RWPE2 (cell line): ENCODE measurements at regions not wholly inside any gene's neighbourhood (a gene's known extent, or its start where the extent isn't known, plus 50 kb on each side); places are given as distances from the start of the nearest gene placed in this dataset.

Experiments used
- ATAC-seq: fragments of 200-7000 bp; cut with Tn5 transposase; 3 replicates; pipeline ENCODE4 v1.9.1; 2021; ENCODE audit warnings: low read depth
- DNase-seq: peaks from one replicate; pipeline ENCODE4 v3.0.0-alpha.2; 2020; ENCODE audit warnings: low spot score
- H3K27ac ChIP-seq: fragments of 450-650 bp; 2 replicates; pipeline ENCODE4 v1.5.1; 2017; ENCODE audit warnings: mild to moderate bottlenecking; ENCODE audit not compliant: poor library complexity, severe bottlenecking
- H3K27me3 ChIP-seq: fragments of 250-450 bp; sonication (Bioruptor Pico); 2 replicates; pipeline ENCODE4 v1.5.1; 2021; ENCODE audit warnings: mild to moderate bottlenecking, moderate library complexity; ENCODE audit not compliant: insufficient read depth, poor library complexity, severe bottlenecking
- H3K36me3 ChIP-seq: fragments of 250-450 bp; sonication (Bioruptor Pico); 2 replicates; pipeline ENCODE4 v1.5.1; 2020; ENCODE audit warnings: low read depth, mild to moderate bottlenecking, moderate library complexity
- H3K4me1 ChIP-seq: fragments of 250-450 bp; sonication (Bioruptor Pico); 2 replicates; pipeline ENCODE4 v1.5.1; 2021; ENCODE audit warnings: mild to moderate bottlenecking, moderate library complexity; ENCODE audit not compliant: insufficient read depth, poor library complexity, severe bottlenecking
- H3K4me3 ChIP-seq: fragments of 250-450 bp; sonication (Bioruptor Pico); 2 replicates; pipeline ENCODE4 v1.5.1; 2021; ENCODE audit warnings: mild to moderate bottlenecking, moderate library complexity; ENCODE audit not compliant: severe bottlenecking
- H3K9me3 ChIP-seq: fragments of 250-450 bp; sonication (Bioruptor Pico); 2 replicates; pipeline ENCODE4 v1.5.1; 2021; ENCODE audit warnings: mild to moderate bottlenecking, moderate library complexity; ENCODE audit not compliant: severe bottlenecking
- CTCF ChIP-seq: fragments of 450-650 bp; IDR thresholded peaks from one replicate; pipeline ENCODE4 v1.5.1; 2017; ENCODE audit warnings: mild to moderate bottlenecking, moderate library complexity; ENCODE audit not compliant: poor library complexity, severe bottlenecking

DNA sequence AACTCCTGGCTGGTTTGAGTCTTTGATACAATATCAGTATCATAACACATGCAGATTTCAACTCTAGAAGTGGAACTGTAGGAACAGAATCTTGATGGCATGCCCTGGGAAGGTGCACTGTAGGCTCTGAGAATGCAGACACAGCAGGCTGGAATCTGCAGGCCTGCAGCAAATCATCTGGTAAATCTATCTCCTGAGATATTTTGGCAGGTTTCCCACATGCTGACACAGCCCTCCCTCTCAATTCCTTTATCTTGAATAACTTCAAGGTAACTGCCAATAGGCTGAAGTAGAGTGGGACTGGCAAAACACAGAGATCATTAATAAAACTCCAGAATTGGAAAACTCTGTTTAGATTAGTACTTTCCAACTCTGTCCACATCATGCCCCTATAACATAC, 177.8 kb upstream of the PCSK5 start:
- no peaks in the 10 kb centered on the region for H3K27me3 ChIP-seq
- H3K4me1 ChIP-seq = no peaks in the 10 kb centered on the region
- H3K9me3 ChIP-seq = no peaks in the 10 kb centered on the region
- TF ChIP-seq CTCF = no peak
- no peaks in the 10 kb centered on the region for H3K36me3 ChIP-seq
- H3K4me3 ChIP-seq = no peak overlapping the region
- no peak overlapping the region for H3K27ac ChIP-seq
- DNase-seq (no peak), ATAC-seq (no peak)

DNA sequence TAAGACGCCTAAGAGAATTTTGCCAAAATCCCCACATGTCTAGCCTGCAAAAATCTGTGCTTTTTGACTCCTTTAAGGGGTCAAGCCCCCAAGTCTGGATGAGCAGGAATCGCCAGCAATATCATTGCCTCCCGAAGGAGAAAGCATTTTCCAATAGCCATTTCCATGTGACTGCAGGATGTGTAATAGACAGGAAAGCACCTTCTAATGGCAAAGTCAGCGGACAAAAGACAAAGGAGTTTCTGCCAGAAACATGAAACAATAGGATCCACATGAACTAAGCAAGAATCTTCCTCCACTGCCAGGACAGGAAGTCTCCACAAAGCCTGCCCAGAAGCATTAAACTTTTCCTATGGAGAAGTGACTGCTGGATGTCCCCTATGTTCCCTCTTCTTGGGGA, 177.1 kb upstream of the PCSK5 start:
- ATAC-seq (no peak), DNase-seq (no peak)
- Histone ChIP-seq H3K27me3 (no peaks in the 10 kb centered on the region), H3K36me3 (no peaks in the 10 kb centered on the region), H3K9me3 (no peaks in the 10 kb centered on the region), H3K4me3 (no peak overlapping the region), H3K27ac (no peak overlapping the region), H3K4me1 (no peaks in the 10 kb centered on the region)
- no peak for TF ChIP-seq CTCF

DNA sequence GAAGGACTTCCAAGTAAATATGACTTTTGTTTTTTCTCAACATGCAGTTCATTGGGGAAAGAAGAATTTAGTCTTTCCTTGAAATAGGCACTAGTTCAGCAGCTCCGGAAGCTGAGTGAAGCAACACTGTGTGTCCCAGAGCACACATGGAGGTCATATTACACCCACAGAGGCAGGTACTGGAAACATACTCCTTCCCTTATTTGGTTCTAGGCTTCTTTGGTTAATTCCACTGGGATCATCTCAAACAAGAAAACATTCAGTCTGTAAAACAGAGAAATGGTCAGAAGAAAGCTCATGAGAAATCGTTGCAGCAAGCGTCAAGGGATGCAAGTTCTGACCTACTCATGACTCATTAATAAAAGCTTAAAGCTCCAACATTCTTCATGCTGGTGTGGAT, 175.1 kb upstream of the PCSK5 start:
- no peak overlapping the region for H3K4me3 ChIP-seq
- H3K36me3 ChIP-seq = no peaks in the 10 kb centered on the region
- no peak for TF ChIP-seq CTCF
- H3K4me1 ChIP-seq = no peaks in the 10 kb centered on the region
- no peak for ATAC-seq
- H3K27me3 ChIP-seq = no peaks in the 10 kb centered on the region
- no peak overlapping the region for H3K27ac ChIP-seq
- no peaks in the 10 kb centered on the region for H3K9me3 ChIP-seq
- DNase-seq = no peak

DNA sequence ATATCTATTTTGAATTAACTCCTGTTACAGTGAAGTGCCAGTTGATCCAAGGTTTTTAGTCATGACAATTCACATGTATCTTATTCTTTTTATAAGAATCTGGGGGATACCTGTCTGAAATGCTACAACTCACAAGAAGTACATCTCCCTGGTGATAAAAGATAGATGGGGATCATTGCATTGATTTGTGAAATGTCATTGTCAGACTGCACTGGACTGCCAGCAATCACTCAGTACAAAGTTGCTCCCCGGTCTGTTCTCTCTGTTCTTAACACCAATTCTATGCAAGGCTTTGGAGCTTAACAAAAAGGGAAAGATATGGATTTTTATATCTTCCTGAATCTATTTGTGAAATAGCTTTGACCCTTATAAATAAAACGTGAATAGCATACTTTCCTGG, 171.8 kb upstream of the PCSK5 start:
- ATAC-seq = no peak

GRCh38 chr9:75728391-75728790, 162.1 kb upstream of the PCSK5 start:
- H3K36me3 ChIP-seq = no peaks in the 10 kb centered on the region
- TF ChIP-seq CTCF = no peak
- no peaks in the 10 kb centered on the region for H3K4me1 ChIP-seq
- ATAC-seq = no peak
- H3K27ac ChIP-seq = no peak overlapping the region
- H3K27me3 ChIP-seq = no peaks in the 10 kb centered on the region
- no peaks in the 10 kb centered on the region for H3K9me3 ChIP-seq
- DNase-seq = no peak
- no peak overlapping the region for H3K4me3 ChIP-seq

More for the DNA sequence above, 171.8 kb upstream of the PCSK5 start:
- no peak for TF ChIP-seq CTCF
- no peak overlapping the region for H3K27ac ChIP-seq
- no peaks in the 10 kb centered on the region for H3K36me3 ChIP-seq
- H3K27me3 ChIP-seq = no peaks in the 10 kb centered on the region
- H3K9me3 ChIP-seq = no peaks in the 10 kb centered on the region
- no peaks in the 10 kb centered on the region for H3K4me1 ChIP-seq
- no peak for DNase-seq
- no peak overlapping the region for H3K4me3 ChIP-seq
